ENCODE measurements at regions not wholly inside any gene's neighbourhood (a gene's known extent, or its start where the extent isn't known, plus 50 kb on each side); places are given as distances from the start of the nearest gene placed in this dataset.

DNA sequence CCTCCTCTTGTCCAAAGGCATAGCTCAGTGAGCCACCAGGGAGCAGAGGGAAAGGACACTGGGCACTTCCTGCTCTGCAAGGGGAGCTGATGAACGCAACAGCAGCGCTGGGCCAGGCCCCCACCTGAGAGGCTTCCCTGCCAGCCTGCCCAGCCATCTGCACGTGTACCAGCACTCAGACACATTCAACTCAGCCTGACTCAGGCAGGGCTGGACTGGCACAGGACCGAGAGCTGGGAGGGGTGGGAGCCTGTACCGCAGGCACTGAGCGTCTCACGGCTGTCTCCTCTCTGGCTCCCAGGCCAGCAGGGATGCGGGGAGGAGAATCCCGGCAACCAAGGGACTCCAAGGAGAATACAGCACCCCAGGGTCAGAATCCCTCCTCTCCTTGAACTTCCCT, 411.8 kb downstream of the CTTN start:
- DNase-seq = no peak

- no peak for DNase-seq
These were observed 412.4 kb downstream of the CTTN start for GRCh38 chr11:70810681-70811080.

DNA sequence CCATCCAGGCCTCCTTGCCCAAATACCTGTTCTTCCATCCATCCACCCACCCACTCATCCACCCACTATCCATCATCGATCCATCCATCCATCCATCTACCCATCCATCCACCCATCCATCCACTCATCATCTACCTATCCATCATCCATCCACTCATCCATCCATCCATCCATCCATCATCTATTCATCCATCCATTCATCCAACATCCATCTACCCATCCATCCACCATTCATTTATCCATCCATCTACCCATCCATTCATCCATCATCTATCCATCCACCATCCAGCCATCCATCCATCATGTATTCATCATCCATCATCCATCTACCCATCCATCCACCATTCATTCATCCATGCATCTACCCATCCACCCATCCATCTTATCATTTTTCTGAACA, 413.2 kb downstream of the CTTN start:
- no peak for DNase-seq

GRCh38 chr11:70811915-70812314, 413.6 kb downstream of the CTTN start:
- DNase-seq = no peak

- DNase-seq = no peak
These were observed 414.1 kb downstream of the CTTN start for GRCh38 chr11:70812472-70812871.

DNA sequence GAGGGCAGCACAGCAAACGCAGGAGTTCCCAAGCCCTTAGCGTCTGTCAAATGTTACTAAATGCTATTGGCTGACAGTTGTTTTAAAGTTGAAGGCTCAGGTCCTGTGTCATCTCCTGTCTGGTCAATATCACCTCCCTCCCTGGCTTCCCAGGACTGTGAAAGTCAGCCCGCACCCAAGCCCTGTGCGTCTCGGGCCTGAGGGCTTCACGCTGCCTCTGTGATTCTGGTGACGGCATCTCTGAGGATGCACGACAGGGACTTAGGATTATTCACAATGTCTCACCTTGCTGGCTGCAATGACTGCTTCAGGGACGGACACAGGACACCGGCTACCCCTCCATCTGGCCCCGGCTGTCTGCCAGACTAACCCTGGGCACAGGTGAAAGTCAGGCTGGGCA, 415.3 kb downstream of the CTTN start:
- no peak for DNase-seq

DNA sequence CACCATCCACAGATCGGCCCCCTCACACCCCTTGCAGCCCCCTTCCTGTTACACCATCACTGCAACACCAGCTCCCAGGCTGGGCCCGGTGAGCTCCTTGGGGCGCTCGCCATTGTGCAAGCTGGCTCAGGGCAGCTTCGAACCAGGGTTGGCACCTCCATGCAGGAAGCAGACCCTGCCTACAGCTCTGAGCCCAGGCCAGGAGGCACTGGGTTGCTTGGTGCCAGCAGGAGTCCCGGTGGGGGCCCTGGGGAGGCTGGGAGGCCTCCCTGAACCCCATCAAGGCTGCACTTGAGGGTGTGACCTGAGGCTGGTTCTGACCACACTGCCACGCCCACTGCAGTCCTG, 417.1 kb downstream of the CTTN start:
- no peak for DNase-seq

DNA sequence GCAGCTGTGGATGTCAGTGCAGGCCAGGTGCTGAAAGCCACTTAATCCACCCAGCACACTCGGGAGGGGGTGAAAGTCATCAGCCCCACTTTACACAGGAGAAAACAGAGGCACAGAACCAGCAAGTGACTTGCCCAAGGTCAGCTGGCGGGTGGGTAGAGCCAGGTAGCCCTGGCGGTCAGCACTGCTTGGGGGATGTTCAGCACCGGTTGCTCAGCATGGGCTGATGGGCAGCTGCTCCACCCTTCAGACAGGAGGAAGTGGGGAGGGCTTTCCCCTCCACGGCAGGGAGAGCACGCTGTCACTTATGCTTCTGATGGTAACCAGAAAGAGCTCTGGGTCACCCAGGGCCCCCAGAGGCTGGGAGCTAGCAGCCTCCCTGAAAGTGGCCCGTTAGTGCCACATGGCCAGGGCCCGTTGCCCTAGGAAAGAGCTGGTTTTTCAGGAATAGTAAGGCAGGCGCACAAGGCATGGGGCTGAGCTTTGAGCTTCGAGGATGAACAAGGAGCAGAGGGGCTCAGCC, 417.9 kb downstream of the CTTN start:
- no peak for DNase-seq

- DNase-seq = no peak
These were observed 420.0 kb downstream of the CTTN start for GRCh38 chr11:70818351-70818750.

- no peak for DNase-seq
These were observed 420.7 kb downstream of the CTTN start for GRCh38 chr11:70819022-70819421.

- no peak for DNase-seq
These were observed 422.0 kb downstream of the CTTN start for GRCh38 chr11:70820311-70820710.

DNA sequence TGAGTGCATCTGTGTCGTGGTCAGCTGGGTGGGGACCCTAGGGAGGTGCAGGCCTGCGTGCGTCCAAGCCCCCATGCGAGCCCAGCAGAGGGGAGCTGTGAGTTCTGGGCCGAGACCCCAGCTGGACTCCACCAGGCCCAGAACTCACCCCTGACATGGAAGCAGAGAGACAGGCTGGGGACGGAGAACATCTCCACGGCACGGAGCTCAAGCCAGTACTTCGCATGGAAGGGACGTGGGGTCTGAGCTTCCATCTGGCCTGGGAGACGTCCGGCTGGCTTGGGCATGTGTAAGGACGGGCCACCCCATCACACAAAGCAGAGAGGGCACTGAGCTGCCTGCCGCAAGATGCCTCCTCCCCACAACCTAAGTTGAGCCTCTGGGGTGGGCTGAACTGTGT, 422.4 kb downstream of the CTTN start:
- no peak for DNase-seq

GRCh38 chr11:70823771-70824170, 425.4 kb downstream of the CTTN start:
- DNase-seq = no peak

DNA sequence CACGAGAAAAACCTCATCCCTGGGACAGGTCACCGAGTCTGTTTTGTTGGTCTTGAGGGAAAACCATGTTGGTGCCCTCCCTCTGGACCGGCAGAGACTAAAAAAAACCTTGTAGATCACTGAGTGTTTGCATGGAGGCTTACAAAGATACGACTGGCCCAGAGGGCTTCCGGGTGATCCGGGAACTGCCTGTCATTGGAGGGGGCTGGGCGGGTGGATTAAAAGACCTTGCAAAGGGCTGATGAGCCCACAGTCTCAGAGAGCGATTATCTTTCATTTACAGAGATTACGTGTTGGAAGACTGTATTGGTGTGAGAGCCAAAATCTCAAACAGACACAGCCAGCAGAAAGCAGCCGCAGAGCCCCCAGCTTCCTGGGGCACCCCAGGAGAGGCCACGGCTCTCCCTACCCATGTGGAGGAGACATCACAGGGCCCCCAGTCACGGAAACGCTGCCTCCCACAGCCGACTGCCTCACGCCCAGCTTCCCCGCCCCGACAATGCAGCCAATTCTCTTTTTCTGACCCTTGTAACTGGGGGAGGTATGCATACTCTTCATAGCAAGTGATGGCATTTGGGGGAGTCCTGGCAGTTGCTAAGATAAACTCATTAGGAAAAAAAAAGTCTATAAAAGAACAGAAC, 426.4 kb downstream of the CTTN start:
- no peak for DNase-seq

DNA sequence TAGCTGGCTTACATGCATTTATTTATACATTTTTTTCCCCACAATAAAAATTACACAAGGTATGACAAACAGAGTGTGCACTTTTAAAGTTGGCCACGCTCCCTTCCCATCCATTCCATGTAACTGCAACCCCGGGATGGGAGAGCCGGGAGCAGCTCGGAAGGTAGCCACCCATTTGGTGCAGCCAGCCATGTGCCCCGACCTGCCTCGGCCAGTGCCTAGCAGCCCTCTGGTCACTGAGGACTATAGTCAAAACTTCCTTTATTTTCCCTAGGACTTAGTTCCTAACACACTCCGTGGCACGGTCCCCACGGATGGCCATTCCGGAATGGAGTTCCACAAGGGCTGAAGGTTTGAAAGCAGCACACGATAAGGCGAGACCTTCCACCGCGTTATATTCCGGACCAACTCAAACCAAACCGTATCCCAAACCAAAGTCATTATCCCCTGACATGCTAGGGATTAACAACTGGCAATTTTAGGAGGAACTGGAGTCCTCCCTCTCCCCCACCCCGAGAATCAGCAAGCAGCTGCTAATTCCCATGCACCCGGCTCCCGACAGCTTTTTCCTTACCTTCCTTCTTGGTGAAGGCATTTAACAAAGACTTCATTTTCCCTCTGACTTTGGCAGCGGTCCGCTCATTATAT, 426.4 kb downstream of the SHANK2 start:
- DNase-seq = no peak

- DNase-seq = no peak
These were observed 425.6 kb downstream of the SHANK2 start for GRCh38 chr11:70826541-70827335.

GRCh38 chr11:70828593-70829082, 423.7 kb downstream of the SHANK2 start:
- DNase-seq = no peak

DNA sequence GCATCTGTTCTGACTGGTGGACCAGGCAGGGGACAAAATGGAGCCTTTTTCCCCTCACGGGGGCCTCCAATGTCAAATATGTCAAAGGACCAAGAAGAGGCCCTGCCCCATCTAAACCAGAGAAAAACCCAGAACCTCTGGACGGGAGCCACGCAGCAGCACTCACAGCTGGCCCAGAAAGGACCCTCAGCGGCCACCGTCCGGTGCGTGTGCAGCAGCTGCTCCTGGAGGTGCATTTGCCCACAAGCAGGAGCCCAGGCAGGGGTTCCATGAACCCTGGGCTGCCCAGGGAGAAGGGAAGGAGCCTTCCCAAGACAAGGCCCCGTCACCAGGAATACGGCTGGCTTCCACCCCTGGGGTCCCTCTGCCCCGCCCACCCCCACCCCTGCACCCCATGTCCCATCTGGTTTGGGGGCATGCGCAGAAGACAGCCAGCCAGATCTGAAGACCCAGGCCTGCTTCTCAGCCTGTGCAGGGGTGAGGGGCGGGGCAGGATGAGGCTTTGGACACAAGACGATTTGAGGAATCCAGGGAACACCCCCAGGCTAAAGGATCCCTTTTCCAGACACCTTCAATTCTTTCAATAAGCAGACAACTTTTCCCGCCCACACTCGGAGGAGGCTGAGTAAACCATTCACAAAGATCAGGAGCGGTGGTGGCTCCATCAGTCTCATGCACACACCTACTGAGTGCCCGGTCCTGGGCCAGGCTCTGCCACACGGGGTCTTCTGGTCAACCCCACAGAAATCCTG, 423.1 kb downstream of the SHANK2 start:
- no peak for DNase-seq

DNA sequence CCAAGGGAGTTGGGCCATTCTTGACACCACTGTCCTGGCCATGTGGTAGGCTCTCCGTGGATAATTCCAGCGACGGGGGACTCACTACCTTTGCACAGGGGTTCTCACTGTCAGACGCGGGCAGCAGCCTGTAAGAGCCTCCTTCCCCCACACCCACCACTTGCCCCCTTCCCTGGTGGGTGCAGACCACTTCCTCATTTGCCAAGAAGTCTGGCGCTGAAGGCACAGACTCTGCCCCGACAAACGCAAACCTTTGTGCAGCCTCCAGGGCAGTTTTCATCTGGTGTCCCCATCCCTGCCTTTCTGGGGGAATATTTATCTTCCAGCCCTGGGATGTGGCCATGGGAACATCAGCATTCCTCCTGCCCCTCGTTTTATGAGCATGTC, 422.5 kb downstream of the SHANK2 start:
- no peak for DNase-seq

DNA sequence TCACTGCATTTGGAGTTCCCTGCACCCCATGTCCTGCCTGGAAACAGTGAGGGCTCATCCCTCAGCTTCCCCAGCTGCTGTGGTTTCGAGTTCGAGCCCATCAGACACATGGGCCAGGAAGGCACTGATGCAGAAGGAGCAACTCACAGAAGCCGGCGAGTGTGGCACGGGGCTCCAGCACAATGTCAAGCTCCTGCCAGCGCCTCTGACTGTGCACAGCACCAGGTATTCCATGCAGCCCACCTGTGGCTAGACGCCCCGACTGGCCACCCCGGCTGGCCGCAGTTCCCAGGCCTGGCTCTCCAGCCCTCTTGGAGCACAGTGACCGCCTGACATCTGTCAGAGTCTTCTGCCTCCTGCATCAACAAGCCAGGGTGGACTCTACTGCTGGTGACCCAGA, 419.4 kb downstream of the SHANK2 start:
- no peak for DNase-seq

- no peak for DNase-seq
These were observed 418.8 kb downstream of the SHANK2 start for GRCh38 chr11:70833554-70833953.

DNA sequence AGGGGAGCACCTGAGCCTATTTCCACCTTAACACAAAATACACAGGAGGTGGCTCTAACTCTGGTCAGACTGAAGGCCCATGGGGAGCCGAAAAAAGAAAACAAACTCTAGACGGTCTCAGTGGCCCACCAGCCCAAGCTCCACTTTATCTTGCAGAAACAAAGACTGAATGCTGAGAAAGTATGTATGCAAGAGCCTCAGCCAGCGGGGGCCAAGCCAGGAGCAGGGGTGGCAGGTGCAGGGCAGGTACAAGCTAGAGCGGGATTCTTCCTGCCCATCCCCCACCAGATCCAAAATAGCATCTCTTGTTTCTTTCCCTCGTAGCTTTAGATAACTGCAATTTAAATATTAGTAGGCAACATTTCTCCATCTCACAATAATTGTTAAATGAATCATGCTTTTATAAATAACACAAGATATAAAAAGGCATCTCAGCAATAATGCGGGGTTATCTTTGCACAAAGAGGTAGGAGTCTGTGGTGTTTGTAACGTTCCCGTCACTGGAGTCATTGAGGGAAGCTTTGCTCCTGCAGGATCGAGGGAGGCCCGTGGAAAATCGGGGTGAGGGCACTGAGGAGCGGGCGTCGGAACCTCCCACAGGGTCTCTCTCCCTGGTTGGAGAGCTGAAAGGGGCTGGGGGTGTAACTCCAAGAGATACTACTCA, 418.0 kb downstream of the SHANK2 start:
- DNase-seq = no peak

Measured in inflammatory macrophage treated with lipopolysaccharide for 4 hours (primary cell).